Fibroblast of the aortic adventitia (primary cell): ENCODE measurements at regions not wholly inside any gene's neighbourhood (a gene's known extent, or its start where the extent isn't known, plus 50 kb on each side); places are given as distances from the start of the nearest gene placed in this dataset.

Experiments used
- DNase-seq: peaks from one replicate; pipeline ENCODE4 v3.0.0-alpha.2; 2010; ENCODE audit warnings: low read depth
- H3K4me3 ChIP-seq: 2 replicates; pipeline ENCODE4 v1.5.1; 2011; ENCODE audit warnings: low read depth, mild to moderate bottlenecking, control low read depth, low read length, moderate library complexity
- CTCF ChIP-seq: IDR thresholded peaks from 2 replicates; pipeline ENCODE4 v1.5.1; 2011; ENCODE audit warnings: mild to moderate bottlenecking, low read length, control low read depth, inconsistent platforms; ENCODE audit not compliant: insufficient read depth

GRCh38 chr1:90522432-90522831 lies 194.7 kb downstream of the BARHL2 start:
- TF ChIP-seq CTCF: no peak
- no peak for DNase-seq
- H3K4me3 ChIP-seq: no peak overlapping the region

GRCh38 chr1:90513956-90514355 lies 203.1 kb downstream of the BARHL2 start:
- TF ChIP-seq CTCF: no peak
- no peak for DNase-seq
- H3K4me3 ChIP-seq: no peak overlapping the region

- TF ChIP-seq CTCF: no peak
- no peak for DNase-seq
- H3K4me3 ChIP-seq: no peak overlapping the region
Measured at GRCh38 chr1:90512441-90512840, 204.7 kb downstream of the BARHL2 start.

GRCh38 chr1:90510143-90510542 lies 207.0 kb downstream of the BARHL2 start:
- TF ChIP-seq CTCF: no peak
- H3K4me3 ChIP-seq: no peak overlapping the region
- DNase-seq: no peak

- no peak for DNase-seq
- no peak for TF ChIP-seq CTCF
- no peak overlapping the region for H3K4me3 ChIP-seq
Measured at GRCh38 chr1:90509225-90510048, 207.7 kb downstream of the BARHL2 start.

- TF ChIP-seq CTCF: no peak
- no peak overlapping the region for H3K4me3 ChIP-seq
- DNase-seq: no peak
Measured at GRCh38 chr1:90508376-90509167, 208.5 kb downstream of the BARHL2 start.
